ENCODE measurements at regions not wholly inside any gene's neighbourhood (a gene's known extent, or its start where the extent isn't known, plus 50 kb on each side); places are given as distances from the start of the nearest gene placed in this dataset.

DNA sequence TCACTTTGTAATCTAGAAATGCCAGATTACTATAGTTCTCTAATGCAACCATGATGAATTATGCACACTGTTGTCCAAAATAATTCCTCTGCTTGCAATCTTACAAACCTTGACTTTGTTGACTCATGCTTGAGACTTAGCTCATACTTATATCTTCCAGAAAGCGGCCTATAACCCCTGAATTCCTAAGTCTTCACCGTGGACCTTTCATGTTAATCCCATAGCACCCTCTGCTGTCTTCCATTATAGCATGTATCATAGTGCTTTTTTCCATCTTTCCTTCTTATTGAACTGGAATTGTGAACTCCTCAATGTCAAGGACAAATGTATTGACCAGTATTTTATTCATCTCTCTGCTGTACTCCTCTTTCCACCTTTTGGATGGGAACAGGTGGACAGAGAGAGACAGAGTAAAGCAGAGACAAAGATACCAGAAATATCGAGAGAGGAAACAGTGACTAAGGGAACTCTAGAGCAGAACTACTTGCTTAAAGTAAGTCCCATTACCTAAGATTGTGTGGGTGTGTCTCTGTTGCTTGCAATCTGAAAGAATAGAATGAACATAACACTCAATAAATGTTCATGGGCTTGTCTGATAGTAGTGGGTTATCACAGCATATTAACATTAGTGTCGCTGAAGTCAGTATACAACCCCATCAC, 110.0 kb downstream of the LURAP1L start:
- Mint-ChIP-seq H3K27ac (no peak overlapping the region), H3K4me1 (no peaks in the 10 kb centered on the region), H3K9me3 (peaks cover 4 to 29% (median 10%) of the 10 kb centered on the region in 8 donors), H3K36me3 (no peaks in the 10 kb centered on the region), H3K27me3 (no peaks in the 10 kb centered on the region), H3K4me3 (no peak overlapping the region)
- ChIA-PET POLR2A (ENCODE audit: partially characterized antibody) (no interaction called here), CTCF (ENCODE audit: partially characterized antibody) (no interaction called here)
- Histone ChIP-seq H3K9me3 (ENCODE audit: control insufficient read depth in 1 of 2, low read length in 2 of 2) (peaks cover 0 to 7% of the 10 kb centered on the region in 2 donors), H3K4me1 (ENCODE audit: insufficient read depth, low read length) (no peaks in the 10 kb centered on the region), H3K27me3 (ENCODE audit: insufficient read depth, low read length) (no peaks in the 10 kb centered on the region), H3K4me3 (ENCODE audit: low read length in 2 of 2) (no peak overlapping the region), H3K27ac (ENCODE audit: low read depth, low read length) (no peak overlapping the region), H3K36me3 (ENCODE audit: insufficient read depth, low read length) (no peaks in the 10 kb centered on the region)
- no peak for DNase-seq
- intact Hi-C loops (cut with micrococcal nuclease) = no loop called here

DNA sequence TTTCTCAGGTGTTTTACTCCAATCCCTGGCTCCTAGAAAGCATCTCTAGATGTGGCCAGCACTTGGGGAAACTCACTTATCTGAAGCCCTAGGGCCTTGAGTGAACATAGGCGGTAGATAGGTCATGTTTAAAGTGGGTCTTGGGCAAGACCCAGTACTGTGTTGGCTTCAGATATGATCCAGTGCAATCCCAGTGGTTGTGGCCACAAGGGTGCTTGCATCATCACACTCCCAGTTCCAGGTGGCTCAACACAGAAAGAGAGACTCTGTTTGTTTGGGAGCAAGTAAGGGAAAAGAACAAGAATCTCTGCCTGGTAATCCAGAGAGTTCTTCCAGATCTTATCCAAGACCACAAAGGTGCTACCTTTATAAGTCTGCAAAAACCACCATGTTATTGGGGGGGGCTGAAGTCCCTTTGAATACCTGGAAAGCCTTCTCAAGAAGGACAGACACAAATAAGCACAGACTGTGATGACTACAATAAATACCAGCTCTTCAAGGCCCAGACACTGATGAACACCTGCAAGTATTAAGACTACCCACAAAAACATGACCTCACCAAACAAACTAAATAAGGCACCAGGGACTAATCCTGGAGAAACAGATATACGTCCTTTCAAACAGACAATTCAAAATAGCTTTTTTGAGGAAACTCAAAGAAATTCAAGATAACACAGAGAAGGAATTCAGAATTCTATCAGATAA, 114.7 kb downstream of the LURAP1L start:
- no peak overlapping the region for H3K4me3 Mint-ChIP-seq
- Histone ChIP-seq H3K9me3 (ENCODE audit: control insufficient read depth in 1 of 2, low read length in 2 of 2) (peaks cover 0 to 7% of the 10 kb centered on the region in 2 donors), H3K27me3 (ENCODE audit: insufficient read depth, low read length) (no peaks in the 10 kb centered on the region), H3K4me3 (ENCODE audit: low read length in 2 of 2) (no peak overlapping the region), H3K27ac (ENCODE audit: low read depth, low read length) (no peak overlapping the region), H3K36me3 (ENCODE audit: insufficient read depth, low read length) (no peaks in the 10 kb centered on the region), H3K4me1 (ENCODE audit: insufficient read depth, low read length) (no peaks in the 10 kb centered on the region)
- no peaks in the 10 kb centered on the region for H3K4me1 Mint-ChIP-seq
- CTCF ChIA-PET (ENCODE audit: partially characterized antibody) = no interaction called here
- no peak for DNase-seq
- H3K27ac Mint-ChIP-seq = no peak overlapping the region
- intact Hi-C loops (cut with micrococcal nuclease) = no loop called here
- POLR2A ChIA-PET (ENCODE audit: partially characterized antibody) = no interaction called here
- H3K9me3 Mint-ChIP-seq = peaks cover 6 to 48% (median 13%) of the 10 kb centered on the region in 8 donors
- H3K36me3 Mint-ChIP-seq = no peaks in the 10 kb centered on the region
- H3K27me3 Mint-ChIP-seq = no peaks in the 10 kb centered on the region

DNA sequence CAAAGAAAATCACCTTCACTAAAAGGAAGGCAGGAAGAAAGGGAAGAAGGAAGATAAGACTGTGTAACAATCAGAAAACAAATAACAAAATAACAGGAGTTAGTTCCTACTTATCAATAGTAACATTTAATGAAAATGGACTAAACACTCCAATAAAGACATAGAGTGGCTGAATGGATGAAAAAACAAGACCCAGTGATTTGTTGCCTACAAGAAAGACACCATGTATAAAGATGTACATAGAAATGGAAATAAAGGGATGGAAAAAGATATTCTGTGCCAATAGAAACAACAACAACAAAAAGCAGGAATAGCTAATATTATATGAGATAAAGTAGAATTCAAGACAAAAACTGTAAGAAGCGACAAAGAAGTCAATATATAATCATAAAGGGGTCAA, 116.8 kb downstream of the LURAP1L start:
- Mint-ChIP-seq H3K36me3 (no peaks in the 10 kb centered on the region), H3K4me1 (no peaks in the 10 kb centered on the region), H3K27ac (no peak overlapping the region), H3K4me3 (no peak overlapping the region), H3K9me3 (peaks cover 6 to 43% (median 15%) of the 10 kb centered on the region in 8 donors), H3K27me3 (no peaks in the 10 kb centered on the region)
- intact Hi-C loops (cut with micrococcal nuclease) = no loop called here
- Histone ChIP-seq H3K9me3 (ENCODE audit: control insufficient read depth in 1 of 2, low read length in 2 of 2) (peaks cover 0 to 7% of the 10 kb centered on the region in 2 donors), H3K27ac (ENCODE audit: low read depth, low read length) (no peak overlapping the region), H3K27me3 (ENCODE audit: insufficient read depth, low read length) (no peaks in the 10 kb centered on the region), H3K36me3 (ENCODE audit: insufficient read depth, low read length) (no peaks in the 10 kb centered on the region), H3K4me3 (ENCODE audit: low read length in 2 of 2) (no peak overlapping the region), H3K4me1 (ENCODE audit: insufficient read depth, low read length) (no peaks in the 10 kb centered on the region)
- DNase-seq = no peak
- CTCF ChIA-PET (ENCODE audit: partially characterized antibody) = no interaction called here
- POLR2A ChIA-PET (ENCODE audit: partially characterized antibody) = no interaction called here

DNA sequence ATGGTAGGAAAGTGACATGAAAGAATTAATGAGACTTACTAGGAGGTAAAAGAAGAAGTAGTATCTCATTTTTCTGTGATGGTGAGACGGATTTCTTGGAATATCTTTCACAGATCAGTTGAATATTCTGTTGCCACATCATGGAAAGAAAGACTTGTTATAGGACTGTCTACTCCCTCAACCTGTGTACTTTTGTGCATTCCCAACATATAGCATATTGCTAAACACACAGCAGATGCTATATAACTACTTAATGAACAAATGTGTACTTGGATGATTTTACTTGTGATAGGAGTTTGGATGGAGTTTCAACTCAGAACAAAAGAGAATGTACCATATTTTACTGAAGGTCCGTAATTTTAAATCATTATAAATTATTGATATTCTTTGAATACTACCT, 128.5 kb downstream of the LURAP1L start:
- peaks cover 12 to 41% (median 28%) of the 10 kb centered on the region in 8 donors for H3K9me3 Mint-ChIP-seq
- POLR2A ChIA-PET (ENCODE audit: partially characterized antibody) = no interaction called here

DNA sequence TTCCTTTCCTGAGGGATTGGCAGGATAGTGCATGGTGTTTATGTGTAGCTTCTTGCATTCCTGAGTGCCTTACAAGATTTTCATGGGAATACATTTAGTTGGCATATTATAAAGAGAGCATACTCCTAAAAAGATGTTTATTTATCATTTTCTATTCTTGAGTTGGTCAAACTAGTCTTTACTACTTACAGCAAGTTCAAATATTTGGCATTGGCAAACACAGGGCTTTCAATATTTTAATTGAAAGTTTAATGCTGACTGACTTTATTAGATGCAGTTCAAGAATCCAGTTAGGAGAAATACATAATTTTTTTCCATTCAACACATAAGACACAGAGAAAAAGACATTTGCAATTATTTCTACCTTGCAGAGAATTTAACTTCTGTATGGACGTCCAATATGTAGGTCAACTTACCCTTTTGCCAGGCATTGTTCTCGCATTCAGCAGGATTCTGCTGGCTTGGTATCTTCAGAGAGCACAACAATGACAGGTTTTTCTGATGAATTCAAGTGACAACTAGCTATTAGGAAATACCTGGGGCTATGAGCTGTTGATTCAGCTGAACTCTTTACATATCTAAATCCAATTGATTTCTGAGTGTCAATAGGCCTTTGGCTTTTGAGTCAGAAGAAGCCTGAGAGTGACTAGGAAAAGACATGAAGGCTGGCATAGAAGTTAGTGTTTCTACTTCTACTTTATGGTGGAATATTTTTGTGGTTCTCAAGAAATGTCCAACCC, 129.6 kb downstream of the LURAP1L start:
- no peaks in the 10 kb centered on the region for H3K27me3 Mint-ChIP-seq
- no peaks in the 10 kb centered on the region for H3K36me3 Mint-ChIP-seq
- DNase-seq = no peak
- ChIA-PET POLR2A (ENCODE audit: partially characterized antibody) (no interaction called here), CTCF (ENCODE audit: partially characterized antibody) (no interaction called here)
- H3K4me1 Mint-ChIP-seq = no peaks in the 10 kb centered on the region
- Histone ChIP-seq H3K27me3 (ENCODE audit: insufficient read depth, low read length) (no peaks in the 10 kb centered on the region), H3K4me1 (ENCODE audit: insufficient read depth, low read length) (no peaks in the 10 kb centered on the region), H3K4me3 (ENCODE audit: low read length in 2 of 2) (no peak overlapping the region), H3K27ac (ENCODE audit: low read depth, low read length) (no peak overlapping the region), H3K9me3 (ENCODE audit: control insufficient read depth in 1 of 2, low read length in 2 of 2) (no peaks in the 10 kb centered on the region), H3K36me3 (ENCODE audit: insufficient read depth, low read length) (no peaks in the 10 kb centered on the region)
- H3K27ac Mint-ChIP-seq = no peak overlapping the region
- intact Hi-C loops (cut with micrococcal nuclease) = no loop called here
- no peak overlapping the region for H3K4me3 Mint-ChIP-seq
- peaks cover 10 to 35% (median 23%) of the 10 kb centered on the region in 8 donors for H3K9me3 Mint-ChIP-seq

More for the DNA sequence above, 128.5 kb downstream of the LURAP1L start:
- Mint-ChIP-seq H3K27me3 (no peaks in the 10 kb centered on the region), H3K27ac (no peak overlapping the region), H3K36me3 (peaks cover 0 to 3% of the 10 kb centered on the region in 2 donors), H3K4me3 (no peak overlapping the region), H3K4me1 (no peaks in the 10 kb centered on the region)
- H3K4me3 ChIP-seq (ENCODE audit: low read length in 2 of 2) = no peak overlapping the region
- no peaks in the 10 kb centered on the region for H3K9me3 ChIP-seq (ENCODE audit: control insufficient read depth in 1 of 2, low read length in 2 of 2)
- no peaks in the 10 kb centered on the region for H3K36me3 ChIP-seq (ENCODE audit: insufficient read depth, low read length)
- H3K27me3 ChIP-seq (ENCODE audit: insufficient read depth, low read length) = no peaks in the 10 kb centered on the region
- no peak overlapping the region for H3K27ac ChIP-seq (ENCODE audit: low read depth, low read length)
- intact Hi-C loops (cut with micrococcal nuclease) = no loop called here
- CTCF ChIA-PET (ENCODE audit: partially characterized antibody) = no interaction called here
- no peaks in the 10 kb centered on the region for H3K4me1 ChIP-seq (ENCODE audit: insufficient read depth, low read length)
- DNase-seq = no peak

DNA sequence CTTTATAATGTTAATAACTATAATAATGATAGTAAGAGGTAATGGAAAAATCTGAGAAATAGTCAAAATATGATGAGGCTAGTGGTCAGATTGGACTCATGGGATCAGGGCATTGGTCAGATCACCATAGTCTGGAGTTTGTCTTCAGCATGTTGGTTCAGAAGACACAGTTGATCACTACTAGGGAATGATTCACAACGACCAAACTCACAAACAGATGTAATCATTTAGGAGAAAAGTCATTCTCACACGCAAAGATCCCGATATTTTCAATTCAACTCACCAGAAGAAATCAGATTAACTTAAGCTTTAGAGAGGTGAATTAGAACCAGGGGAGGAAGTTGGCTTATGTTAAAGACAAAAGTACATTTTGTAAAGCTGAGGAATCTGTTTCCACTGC, 131.8 kb downstream of the LURAP1L start:
- no peaks in the 10 kb centered on the region for H3K27me3 Mint-ChIP-seq
- peaks cover 6 to 23% (median 17%) of the 10 kb centered on the region in 8 donors for H3K9me3 Mint-ChIP-seq
- CTCF ChIA-PET (ENCODE audit: partially characterized antibody) = no interaction called here

DNA sequence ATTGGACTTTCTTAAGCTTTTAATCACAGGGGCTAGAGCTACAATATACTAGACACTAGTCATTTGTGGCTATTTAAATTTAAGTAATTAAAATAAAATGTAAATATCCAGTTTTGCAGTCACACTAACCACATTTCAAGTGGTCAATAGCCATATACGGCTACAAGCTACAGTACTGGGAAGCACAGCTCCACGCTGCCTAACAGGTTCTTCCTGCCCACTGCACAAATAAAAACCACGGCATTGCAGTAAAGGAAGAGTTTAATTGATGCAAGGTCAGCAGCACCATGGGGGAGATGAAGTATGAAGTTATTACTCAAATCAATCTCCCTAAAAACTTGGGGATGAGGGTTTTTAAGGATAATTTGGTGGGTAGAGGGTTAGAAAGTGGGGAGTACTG, 134.1 kb downstream of the LURAP1L start:
- H3K9me3 ChIP-seq (ENCODE audit: control insufficient read depth in 1 of 2, low read length in 2 of 2) = no peaks in the 10 kb centered on the region
- no peaks in the 10 kb centered on the region for H3K4me1 Mint-ChIP-seq
- H3K27me3 ChIP-seq (ENCODE audit: insufficient read depth, low read length) = no peaks in the 10 kb centered on the region
- H3K36me3 Mint-ChIP-seq = no peaks in the 10 kb centered on the region
- no peaks in the 10 kb centered on the region for H3K4me1 ChIP-seq (ENCODE audit: insufficient read depth, low read length)
- no peak for DNase-seq
- H3K27ac Mint-ChIP-seq = no peak overlapping the region
- no peak overlapping the region for H3K4me3 ChIP-seq (ENCODE audit: low read length in 2 of 2)
- CTCF ChIA-PET (ENCODE audit: partially characterized antibody) = no interaction called here
- intact Hi-C loops (cut with micrococcal nuclease) = no loop called here
- H3K27ac ChIP-seq (ENCODE audit: low read depth, low read length) = no peak overlapping the region
- H3K4me3 Mint-ChIP-seq = no peak overlapping the region
- no peaks in the 10 kb centered on the region for H3K36me3 ChIP-seq (ENCODE audit: insufficient read depth, low read length)
- POLR2A ChIA-PET (ENCODE audit: partially characterized antibody) = no interaction called here
- H3K9me3 Mint-ChIP-seq = peaks cover 0 to 14% (median 8%) of the 10 kb centered on the region in 8 donors
- H3K27me3 Mint-ChIP-seq = no peaks in the 10 kb centered on the region

More for the DNA sequence above, 131.8 kb downstream of the LURAP1L start:
- POLR2A ChIA-PET (ENCODE audit: partially characterized antibody) = no interaction called here
- H3K4me1 Mint-ChIP-seq = no peaks in the 10 kb centered on the region
- no peak overlapping the region for H3K27ac Mint-ChIP-seq
- H3K27ac ChIP-seq (ENCODE audit: low read depth, low read length) = no peak overlapping the region
- no peaks in the 10 kb centered on the region for H3K4me1 ChIP-seq (ENCODE audit: insufficient read depth, low read length)
- H3K9me3 ChIP-seq (ENCODE audit: control insufficient read depth in 1 of 2, low read length in 2 of 2) = no peaks in the 10 kb centered on the region
- H3K36me3 ChIP-seq (ENCODE audit: insufficient read depth, low read length) = no peaks in the 10 kb centered on the region
- DNase-seq = no peak
- intact Hi-C loops (cut with micrococcal nuclease) = no loop called here
- H3K36me3 Mint-ChIP-seq = no peaks in the 10 kb centered on the region
- no peak overlapping the region for H3K4me3 Mint-ChIP-seq
- H3K27me3 ChIP-seq (ENCODE audit: insufficient read depth, low read length) = no peaks in the 10 kb centered on the region
- no peak overlapping the region for H3K4me3 ChIP-seq (ENCODE audit: low read length in 2 of 2)
